COLO829 (cell line): ENCODE measurements at regions not wholly inside any gene's neighbourhood (a gene's known extent, or its start where the extent isn't known, plus 50 kb on each side); places are given as distances from the start of the nearest gene placed in this dataset.

ENCODE experiments used
- DNase-seq: peaks from one replicate; pipeline ENCODE4 v3.0.0; 2012; ENCODE audit warnings: low spot score

GRCh38 chr5:158482125-158482524, 617.6 kb downstream of the EBF1 start:
- no peak for DNase-seq

GRCh38 chr5:158478139-158478538, 619.2 kb upstream of the CLINT1 start:
- no peak for DNase-seq

- no peak for DNase-seq
Observed at GRCh38 chr5:158477214-158477613, 618.3 kb upstream of the CLINT1 start.

DNA sequence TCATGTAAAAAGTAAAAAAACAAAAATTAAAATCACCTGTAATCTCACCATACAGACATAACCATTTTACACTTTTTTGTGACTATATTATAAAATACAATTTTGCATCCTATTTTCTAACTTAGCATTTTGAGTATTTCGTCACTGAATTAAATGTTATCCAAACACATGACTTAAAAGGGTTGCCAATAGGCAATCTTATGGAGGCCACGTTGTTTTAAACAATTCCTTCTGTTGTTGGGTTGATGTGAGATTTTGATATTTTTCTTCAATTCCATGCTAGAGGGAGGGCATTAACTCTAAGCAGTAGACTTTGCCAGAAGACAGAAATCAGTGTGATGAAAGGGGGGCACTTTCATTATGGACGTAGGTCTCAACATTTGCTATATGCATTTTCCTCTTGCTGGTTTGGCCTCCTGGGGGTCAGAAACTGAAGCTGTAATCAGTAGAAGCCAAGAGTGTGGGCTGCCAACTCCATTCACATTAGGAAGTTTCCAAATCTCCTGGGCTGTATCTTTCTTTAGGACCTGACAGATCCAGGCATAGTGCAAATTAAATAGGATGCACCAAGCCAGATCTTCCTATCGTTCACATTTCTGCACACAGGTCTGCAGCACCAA, 614.2 kb upstream of the CLINT1 start:
- DNase-seq: no peak

DNA sequence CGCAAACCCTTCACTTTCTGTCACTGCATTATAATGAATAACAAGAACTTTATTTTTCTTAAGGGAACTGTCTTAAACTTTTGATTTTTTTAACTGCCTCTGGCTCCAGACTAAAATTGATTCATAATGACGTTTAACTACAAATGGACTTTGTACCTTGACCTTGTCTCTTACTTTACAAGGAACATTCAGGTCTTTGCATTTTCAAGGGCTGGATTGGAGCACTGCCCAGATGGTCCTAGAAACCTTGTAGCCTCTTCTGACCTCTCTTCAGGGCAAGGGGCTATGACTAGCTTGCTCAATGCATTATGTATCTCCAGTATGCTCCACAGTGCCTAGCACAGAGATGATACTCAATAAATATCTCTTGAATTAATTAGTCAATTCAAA, 612.6 kb upstream of the CLINT1 start:
- no peak for DNase-seq

- DNase-seq: no peak
Observed at GRCh38 chr5:158470764-158471534, 612.0 kb upstream of the CLINT1 start.

DNA sequence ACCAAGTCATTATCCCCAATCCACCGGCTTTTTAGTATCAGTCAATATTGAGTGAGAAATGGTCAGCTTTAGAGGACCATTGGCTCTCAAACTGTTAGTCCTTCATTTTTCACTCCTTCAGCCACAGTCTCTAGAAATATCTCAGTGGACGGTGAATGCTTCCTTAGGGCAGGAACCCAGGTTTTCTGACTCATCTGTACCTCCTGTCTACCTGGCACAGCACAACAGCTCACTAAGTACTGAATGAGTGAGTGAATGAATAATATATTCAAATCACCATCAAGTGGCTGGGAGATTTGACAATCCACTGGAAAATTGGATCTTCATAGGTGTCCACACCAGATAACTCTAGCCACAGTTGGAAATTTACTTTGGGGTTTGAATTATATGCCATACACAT, 609.5 kb upstream of the CLINT1 start:
- no peak for DNase-seq

DNA sequence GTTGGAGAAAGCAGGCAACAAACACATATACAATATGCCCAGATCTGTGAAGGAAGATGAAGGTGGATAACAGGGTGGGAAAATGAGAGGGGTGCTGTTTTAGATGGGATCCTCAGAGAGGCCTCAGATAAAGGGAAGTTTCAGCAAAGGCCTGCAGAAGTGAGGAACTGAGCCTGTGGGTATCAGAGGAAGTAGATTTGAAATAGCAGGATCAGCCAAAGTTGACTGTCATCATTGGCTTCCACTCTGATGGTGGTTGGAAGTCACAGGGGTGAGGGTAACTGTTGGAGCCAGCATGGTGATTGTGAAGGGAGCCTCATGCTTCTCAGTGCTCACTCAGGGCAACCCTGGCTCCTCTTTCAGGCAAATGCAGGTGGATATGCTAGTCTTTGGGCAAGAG, 607.2 kb upstream of the CLINT1 start:
- no peak for DNase-seq

GRCh38 chr5:158465086-158465972, 606.4 kb upstream of the CLINT1 start:
- no peak for DNase-seq

- DNase-seq: peak; percentile 32
Observed at GRCh38 chr5:158464383-158464782, 605.4 kb upstream of the CLINT1 start.

DNA sequence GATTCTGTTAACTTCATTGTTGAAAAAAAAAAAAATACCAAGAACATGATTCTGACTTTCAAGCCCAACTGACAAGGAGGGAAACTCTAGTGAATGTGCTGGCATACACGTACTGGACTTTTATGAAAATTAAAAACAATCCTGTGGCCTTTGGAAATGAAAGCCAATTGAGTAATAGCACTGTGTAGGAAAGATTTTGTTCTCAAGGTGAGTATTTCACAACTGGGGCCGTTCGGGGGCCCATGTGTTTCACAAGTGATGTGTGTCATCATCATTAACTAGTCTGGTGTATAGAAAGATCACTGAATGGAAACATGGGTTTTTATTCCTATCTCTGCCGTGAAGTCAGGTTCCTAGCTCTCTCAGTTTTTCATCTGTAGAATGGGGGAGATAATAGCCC, 605.0 kb upstream of the CLINT1 start:
- DNase-seq: no peak

GRCh38 chr5:158463188-158463587, 604.2 kb upstream of the CLINT1 start:
- DNase-seq: no peak

GRCh38 chr5:158462349-158463114, 603.6 kb upstream of the CLINT1 start:
- no peak for DNase-seq

DNA sequence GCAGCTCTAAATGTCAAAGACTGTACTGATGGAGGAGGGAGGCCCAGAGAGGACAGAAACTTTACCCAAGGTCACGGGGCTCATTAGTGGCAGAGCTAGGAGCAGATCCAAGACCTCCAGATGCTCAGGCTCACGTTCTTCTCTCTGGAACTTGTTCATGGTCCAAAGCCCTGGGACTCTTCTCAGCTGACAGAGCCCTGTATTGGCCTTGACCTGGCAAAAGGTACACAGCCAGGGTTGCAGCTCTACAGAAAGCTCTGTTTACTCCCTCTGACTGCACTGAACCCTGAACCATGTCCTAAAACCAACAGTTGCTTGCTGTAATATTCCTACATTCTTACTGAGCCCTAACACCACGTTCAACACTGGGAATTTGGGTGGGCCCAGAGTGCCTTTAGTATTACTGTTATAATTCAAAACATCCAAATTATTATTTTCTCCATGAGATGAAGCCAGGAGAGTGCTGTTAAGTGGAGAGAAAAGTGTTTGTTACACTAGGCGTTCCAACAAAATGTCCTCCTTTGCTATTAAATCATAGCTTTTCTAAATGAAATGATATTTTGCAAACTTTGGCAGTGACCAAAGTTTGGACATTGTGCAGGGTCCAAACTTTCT, 602.4 kb upstream of the CLINT1 start:
- no peak for DNase-seq

GRCh38 chr5:158458086-158458485, 599.1 kb upstream of the CLINT1 start:
- no peak for DNase-seq

- peak; percentile 54 for DNase-seq
Observed at GRCh38 chr5:158456756-158457155, 597.8 kb upstream of the CLINT1 start.

- DNase-seq: no peak
Observed at GRCh38 chr5:158456241-158456640, 597.3 kb upstream of the CLINT1 start.

GRCh38 chr5:158451993-158452672, 593.2 kb upstream of the CLINT1 start:
- no peak for DNase-seq

DNA sequence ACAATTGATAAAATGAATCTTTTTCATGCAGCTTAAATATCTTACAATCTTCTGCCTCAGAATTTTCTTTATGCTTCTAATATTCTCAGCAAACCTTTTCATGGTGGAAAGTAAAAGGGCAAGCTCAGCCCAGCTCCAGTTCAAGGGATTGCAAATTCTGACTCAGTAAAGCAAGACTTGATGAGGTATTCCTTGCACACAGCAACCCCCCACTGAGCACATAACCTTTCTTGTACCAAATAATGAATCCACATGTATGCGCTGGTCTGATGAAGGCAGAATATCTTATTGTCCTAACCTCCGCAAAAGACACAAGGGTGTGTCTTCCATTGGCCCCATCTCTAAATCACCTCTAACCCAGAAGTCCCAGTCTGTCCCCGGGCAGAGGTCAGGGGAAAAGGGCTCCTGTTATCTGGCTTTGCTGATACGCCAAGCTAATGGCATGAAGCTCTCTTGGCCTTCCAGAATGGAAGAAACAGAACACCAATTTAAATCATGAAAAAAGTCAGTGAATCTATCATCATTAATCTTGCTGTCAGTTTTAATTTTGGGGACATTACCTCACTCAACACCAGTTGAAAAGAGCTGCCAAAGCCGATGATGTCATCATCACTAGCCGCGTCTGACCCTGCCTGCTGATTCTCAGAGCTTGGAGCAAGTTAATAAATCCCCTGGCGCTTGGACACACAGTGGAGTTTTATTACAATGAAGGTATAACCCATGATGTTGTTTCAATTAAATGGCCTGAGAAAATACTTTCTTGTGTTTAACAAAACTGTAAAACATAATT, 592.5 kb upstream of the CLINT1 start:
- DNase-seq: no peak

- no peak for DNase-seq
Observed at GRCh38 chr5:158450751-158451171, 591.8 kb upstream of the CLINT1 start.
